GM19463 (cell line): ENCODE measurements at regions not wholly inside any gene's neighbourhood (a gene's known extent, or its start where the extent isn't known, plus 50 kb on each side); places are given as distances from the start of the nearest gene placed in this dataset.

Experiments
- ATAC-seq: cut with Tn5 transposase; IDR thresholded peaks from one replicate; pipeline ENCODE4 v1.9.1; 2021; ENCODE audit warnings: mild to moderate bottlenecking, moderate library complexity; ENCODE audit not compliant: unreplicated experiment

GRCh38 chr5:54746777-54747398 lies 229.3 kb downstream of the SNX18 start:
- ATAC-seq: no peak

GRCh38 chr5:54746346-54746745 lies 228.8 kb downstream of the SNX18 start:
- ATAC-seq: no peak

DNA sequence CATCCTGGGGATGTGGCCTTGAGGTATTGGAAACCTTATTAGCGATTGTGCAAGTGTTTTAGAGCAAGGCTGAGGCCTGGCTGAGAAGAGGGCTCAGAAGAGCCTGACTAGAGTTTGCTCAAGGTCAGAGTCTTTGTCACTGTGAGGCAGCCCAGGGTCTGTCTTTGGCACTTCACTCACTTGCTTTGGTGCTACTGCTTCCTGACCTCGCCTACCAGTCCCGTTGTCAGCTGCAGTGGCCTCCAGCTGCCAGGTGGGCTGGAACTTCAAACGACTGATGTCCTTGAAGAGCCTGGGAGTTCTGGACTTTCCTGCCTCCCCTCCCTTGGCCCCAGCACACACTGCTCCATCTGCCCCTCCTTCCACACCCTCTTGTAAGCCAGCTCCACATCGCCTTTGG lies 228.0 kb downstream of the SNX18 start:
- no peak for ATAC-seq

DNA sequence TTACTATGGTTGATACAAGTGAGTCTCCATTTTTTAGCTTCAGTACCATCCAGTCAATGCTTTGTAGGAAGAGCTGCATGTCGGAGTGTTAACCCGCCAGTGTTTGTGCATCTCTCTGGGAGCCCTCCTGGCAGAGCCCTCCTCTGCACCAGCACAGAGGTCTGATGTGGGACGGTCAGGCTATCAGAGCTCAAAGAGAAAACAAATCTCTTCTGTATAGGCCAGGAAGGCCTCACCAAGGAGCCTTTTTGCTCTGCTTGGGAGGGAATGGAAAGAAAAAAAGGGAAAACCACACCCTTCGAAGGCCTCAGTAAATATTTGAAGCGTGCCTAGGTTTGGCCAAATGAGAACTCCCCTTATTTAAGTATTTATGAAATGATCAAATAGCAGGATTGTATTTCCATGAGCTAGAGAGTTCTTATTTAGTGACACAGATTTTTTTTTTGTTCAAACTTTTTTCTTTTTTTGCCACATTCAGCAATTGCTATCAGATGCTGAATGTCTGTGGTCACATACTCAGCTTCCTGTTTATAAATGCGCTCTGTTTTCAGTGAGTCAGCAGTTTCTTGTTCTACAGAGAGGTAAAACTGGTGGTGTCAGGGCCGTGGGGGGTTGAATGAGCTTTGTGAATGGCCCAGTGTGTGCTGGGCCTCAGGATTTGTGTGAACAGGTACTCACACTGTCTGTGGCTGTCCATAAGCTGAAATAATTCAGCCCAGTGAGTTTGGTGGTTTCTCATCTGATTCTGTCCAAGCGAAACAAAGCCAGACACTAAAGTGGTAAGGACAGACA lies 226.6 kb downstream of the SNX18 start:
- peak; percentile 71 for ATAC-seq

- no peak for ATAC-seq
Measured at GRCh38 chr5:54743581-54743980, 226.0 kb downstream of the SNX18 start.

GRCh38 chr5:54742417-54742891 lies 224.9 kb downstream of the SNX18 start:
- no peak for ATAC-seq

DNA sequence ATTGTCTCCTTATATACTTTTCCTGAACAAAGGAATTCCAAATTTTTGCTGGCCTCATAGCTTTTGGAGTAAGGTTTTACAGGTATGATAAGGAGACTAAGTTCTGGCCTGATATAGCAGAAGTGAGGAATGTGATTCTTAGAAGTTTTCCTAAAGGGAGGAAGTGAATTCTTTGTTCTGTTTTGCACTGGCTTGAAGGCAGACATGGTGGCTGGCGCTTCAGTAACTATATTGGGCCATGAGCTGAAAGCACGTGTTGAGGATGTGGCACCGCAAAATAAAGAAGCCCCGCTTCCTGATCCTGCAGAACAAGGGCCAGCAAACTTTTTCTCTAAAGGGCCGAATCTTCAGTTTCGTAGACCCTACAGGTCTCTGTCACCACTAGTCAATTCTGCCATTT lies 224.2 kb downstream of the SNX18 start:
- no peak for ATAC-seq

- no peak for ATAC-seq
Measured at GRCh38 chr5:54740141-54740540, 222.6 kb downstream of the SNX18 start.

- no peak for ATAC-seq
Measured at GRCh38 chr5:54739371-54739770, 221.8 kb downstream of the SNX18 start.

DNA sequence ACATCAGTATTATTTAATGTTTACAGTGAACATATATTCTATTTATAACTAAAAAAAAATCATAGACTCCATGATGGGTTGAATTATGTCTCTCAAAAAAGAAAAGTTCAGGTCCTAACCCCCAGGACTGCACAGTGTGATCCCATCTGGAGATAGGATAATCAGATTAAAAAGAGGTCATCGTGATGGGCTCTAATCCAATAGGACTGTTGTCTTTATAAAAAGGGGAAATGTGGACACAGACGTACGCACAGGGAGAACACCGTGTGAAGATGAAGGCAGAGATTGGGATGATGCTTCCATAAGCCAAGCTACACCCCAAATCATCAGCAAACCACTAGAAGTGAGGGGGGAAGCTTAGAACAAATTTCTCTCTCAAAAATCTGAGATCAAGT lies 221.4 kb downstream of the SNX18 start:
- no peak for ATAC-seq

DNA sequence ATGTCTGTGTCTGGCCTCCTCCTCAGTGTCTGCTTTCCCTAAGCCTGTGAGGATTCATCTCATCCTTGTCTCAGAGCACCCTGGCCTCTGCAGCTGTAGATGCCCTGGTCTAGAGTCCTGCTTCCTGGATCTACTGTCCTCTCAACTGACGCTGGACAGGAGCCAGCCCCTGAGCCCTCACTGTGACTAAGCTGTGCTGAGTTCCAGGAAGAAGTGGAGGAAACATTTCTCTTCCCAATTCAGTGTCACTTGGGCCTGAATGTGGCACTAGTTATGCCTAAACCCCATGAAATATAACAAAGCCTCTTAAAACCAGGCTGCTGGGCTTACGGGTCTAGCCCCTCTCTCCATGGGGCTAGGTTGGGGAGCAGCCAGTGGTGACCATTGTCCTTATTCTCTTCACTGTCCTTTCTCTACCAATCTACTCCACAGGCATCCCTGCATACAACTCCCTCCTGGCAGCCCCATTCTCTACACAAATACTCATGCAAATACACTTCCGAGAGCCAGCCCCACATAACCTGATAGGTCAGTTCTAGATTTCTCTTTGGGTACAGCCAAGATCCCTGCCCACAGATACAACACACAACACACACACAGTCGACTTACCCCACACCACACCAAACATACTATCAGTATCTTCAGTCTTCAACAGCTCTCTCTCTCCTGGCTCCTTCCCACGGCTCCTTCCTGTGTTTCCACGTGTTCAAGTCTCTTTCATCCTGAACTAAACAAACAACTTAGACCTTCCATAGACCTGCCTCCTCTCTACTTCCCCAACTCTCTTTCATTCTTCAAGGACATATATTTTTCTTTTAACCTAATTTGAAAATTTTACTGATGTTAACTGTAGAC lies 220.8 kb downstream of the SNX18 start:
- no peak for ATAC-seq

GRCh38 chr5:54736003-54736797 lies 218.6 kb downstream of the SNX18 start:
- ATAC-seq: no peak

GRCh38 chr5:54733101-54733500 lies 215.5 kb downstream of the SNX18 start:
- ATAC-seq: no peak

DNA sequence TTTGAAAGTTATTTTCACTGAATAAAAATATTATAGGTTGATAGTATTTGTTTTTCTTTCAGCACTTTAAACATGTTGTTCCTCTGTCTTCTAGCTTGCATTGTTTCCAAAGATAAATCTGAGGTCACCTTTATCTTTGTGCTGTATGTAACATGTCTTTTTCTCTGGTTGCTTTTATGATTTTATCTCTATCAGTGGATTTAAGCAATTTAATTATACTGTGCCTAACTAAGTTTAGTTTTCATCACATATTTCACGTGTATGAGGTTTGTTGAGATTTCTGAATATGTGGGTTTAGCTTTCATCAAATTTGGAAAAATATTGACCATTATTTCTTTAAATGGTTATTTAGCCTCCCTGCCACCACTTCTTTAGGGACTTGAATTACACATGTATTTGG lies 214.5 kb downstream of the SNX18 start:
- no peak for ATAC-seq

DNA sequence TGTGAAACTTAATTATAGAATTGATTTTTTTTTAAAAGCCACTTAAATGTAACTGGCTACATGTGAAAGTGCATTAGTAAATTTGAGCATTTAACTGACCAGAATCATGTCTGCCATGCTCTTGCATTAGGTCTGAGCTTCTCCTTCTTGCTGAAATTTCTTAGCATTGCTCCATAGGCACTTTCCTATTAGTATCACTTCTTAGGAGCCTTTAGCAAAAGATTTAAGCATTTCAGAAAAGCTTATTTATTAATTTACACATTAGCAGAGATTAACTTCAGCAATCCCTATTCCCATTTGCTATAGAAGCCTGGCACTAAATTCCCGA lies 211.0 kb downstream of the SNX18 start:
- no peak for ATAC-seq

- ATAC-seq: no peak
Measured at GRCh38 chr5:54727874-54728587, 210.5 kb downstream of the SNX18 start.

GRCh38 chr5:54725391-54726280 lies 208.1 kb downstream of the SNX18 start:
- ATAC-seq: no peak

GRCh38 chr5:54722846-54723433 lies 205.4 kb downstream of the SNX18 start:
- ATAC-seq: no peak
